ENCODE measurements at regions not wholly inside any gene's neighbourhood (a gene's known extent, or its start where the extent isn't known, plus 50 kb on each side); places are given as distances from the start of the nearest gene placed in this dataset.

DNA sequence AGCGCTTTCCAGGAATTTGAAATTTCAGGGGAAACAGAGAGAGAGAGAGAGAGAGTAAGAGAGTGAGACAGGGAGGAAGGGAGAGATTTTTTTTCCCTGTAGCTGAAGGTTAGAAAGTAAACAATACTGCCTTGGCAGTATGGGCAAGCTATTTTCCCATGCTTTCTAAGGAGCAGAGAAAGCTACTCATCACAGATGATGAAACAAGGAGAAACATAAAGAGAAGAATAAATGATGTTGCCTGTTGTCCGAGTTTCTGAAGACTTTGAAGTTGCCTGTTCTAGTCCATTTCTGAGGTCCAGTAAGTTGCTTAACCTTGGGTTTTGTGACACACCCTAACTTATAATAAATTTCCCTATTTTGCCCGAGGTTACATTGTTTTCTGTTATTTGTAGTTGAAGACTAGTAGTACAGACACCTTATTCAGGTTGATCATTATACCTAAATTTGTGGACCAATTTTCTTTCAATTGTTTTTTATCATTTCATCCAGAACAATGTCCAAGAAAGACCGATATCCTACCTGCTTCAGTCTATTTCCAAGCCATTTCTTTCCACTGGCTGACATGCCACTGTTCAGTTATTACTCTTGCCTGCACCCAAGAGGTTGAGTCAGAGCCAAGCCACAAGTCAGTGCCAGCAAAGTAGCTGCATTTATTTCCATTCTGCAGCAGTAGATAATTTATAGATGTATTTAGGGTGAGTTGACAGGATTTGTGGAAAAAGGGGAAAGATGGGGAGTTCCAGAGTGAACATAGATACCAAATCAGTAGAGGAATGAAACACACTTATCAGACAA lies 49.7 kb upstream of the SLC16A2 start:
- intact Hi-C loops (cut with micrococcal nuclease), result no loop called here

More for the DNA sequence above, 49.7 kb upstream of the SLC16A2 start:
- Mint-ChIP-seq H3K4me1 (no peaks in the 10 kb centered on the region), H3K9me3 (no peaks in the 10 kb centered on the region), H3K27ac (no peak overlapping the region), H3K36me3 (no peaks in the 10 kb centered on the region), H3K4me3 (no peak overlapping the region), H3K27me3 (ENCODE audit: low read depth in 2 of 2) (peaks cover 6 to 40% of the 10 kb centered on the region in 2 donors)
- no peak for DNase-seq
- H3K27ac ChIP-seq (ENCODE audit: low read length), result no peak overlapping the region
- 67% methylated on average over 2 of the region's 4 CpGs for WGBS (ENCODE audit: insufficient coverage)
- no peak overlapping the region for H3K4me3 ChIP-seq (ENCODE audit: low read length)
- TF ChIP-seq, protein P1, sequence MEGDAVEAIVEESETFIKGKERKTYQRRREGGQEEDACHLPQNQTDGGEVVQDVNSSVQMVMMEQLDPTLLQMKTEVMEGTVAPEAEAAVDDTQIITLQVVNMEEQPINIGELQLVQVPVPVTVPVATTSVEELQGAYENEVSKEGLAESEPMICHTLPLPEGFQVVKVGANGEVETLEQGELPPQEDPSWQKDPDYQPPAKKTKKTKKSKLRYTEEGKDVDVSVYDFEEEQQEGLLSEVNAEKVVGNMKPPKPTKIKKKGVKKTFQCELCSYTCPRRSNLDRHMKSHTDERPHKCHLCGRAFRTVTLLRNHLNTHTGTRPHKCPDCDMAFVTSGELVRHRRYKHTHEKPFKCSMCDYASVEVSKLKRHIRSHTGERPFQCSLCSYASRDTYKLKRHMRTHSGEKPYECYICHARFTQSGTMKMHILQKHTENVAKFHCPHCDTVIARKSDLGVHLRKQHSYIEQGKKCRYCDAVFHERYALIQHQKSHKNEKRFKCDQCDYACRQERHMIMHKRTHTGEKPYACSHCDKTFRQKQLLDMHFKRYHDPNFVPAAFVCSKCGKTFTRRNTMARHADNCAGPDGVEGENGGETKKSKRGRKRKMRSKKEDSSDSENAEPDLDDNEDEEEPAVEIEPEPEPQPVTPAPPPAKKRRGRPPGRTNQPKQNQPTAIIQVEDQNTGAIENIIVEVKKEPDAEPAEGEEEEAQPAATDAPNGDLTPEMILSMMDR (IDR thresholded peaks at IDR 0.05), result no peak
- no peaks in the 10 kb centered on the region for H3K27me3 ChIP-seq (ENCODE audit: control insufficient read depth, insufficient read depth, low read length)
- no peaks in the 10 kb centered on the region for H3K9me3 ChIP-seq (ENCODE audit: control insufficient read depth, insufficient read depth, low read length)
- no peaks in the 10 kb centered on the region for H3K36me3 ChIP-seq (ENCODE audit: control insufficient read depth, insufficient read depth, low read length)
- H3K4me1 ChIP-seq (ENCODE audit: control insufficient read depth, insufficient read depth, low read length), result no peaks in the 10 kb centered on the region
- ATAC-seq, result no peak
